ENCODE measurements at regions not wholly inside any gene's neighbourhood (a gene's known extent, or its start where the extent isn't known, plus 50 kb on each side); places are given as distances from the start of the nearest gene placed in this dataset.

DNA sequence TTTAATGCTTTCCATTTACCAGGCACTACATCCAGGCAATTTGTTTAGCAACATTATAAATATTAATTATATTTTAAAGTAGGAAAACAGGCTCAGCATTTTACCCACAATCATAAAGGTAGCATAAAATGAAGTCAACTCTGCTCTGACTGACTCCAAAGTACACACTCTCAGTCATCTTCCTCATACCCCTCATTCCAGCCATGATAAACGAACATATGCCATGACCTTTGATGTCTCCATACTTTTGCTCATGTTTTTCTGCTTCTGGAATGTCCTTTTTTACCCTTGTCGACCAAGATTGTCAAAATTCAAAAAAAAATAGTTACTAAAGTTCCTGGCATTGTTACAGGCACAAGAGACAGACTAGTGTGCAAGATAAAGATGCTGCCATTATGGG is 77.7 kb upstream of the SOX6 start:
- no peak for DNase-seq (ENCODE audit: extremely low read depth, insufficient read length)
- TF ChIP-seq, protein P1, sequence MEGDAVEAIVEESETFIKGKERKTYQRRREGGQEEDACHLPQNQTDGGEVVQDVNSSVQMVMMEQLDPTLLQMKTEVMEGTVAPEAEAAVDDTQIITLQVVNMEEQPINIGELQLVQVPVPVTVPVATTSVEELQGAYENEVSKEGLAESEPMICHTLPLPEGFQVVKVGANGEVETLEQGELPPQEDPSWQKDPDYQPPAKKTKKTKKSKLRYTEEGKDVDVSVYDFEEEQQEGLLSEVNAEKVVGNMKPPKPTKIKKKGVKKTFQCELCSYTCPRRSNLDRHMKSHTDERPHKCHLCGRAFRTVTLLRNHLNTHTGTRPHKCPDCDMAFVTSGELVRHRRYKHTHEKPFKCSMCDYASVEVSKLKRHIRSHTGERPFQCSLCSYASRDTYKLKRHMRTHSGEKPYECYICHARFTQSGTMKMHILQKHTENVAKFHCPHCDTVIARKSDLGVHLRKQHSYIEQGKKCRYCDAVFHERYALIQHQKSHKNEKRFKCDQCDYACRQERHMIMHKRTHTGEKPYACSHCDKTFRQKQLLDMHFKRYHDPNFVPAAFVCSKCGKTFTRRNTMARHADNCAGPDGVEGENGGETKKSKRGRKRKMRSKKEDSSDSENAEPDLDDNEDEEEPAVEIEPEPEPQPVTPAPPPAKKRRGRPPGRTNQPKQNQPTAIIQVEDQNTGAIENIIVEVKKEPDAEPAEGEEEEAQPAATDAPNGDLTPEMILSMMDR (IDR thresholded peaks at IDR 0.05; ENCODE audit: insufficient read depth, low read length, poor library complexity, severe bottlenecking), result no peak
- no peaks in the 10 kb centered on the region for H3K27me3 ChIP-seq (replicated peaks; ENCODE audit: control insufficient read depth, insufficient read depth, low read length)
- no peak overlapping the region for H3K4me3 ChIP-seq (replicated peaks; ENCODE audit: low read depth, low read length)
- no peaks in the 10 kb centered on the region for H3K36me3 ChIP-seq (ENCODE audit: control insufficient read depth, insufficient read depth, low read length)

DNA sequence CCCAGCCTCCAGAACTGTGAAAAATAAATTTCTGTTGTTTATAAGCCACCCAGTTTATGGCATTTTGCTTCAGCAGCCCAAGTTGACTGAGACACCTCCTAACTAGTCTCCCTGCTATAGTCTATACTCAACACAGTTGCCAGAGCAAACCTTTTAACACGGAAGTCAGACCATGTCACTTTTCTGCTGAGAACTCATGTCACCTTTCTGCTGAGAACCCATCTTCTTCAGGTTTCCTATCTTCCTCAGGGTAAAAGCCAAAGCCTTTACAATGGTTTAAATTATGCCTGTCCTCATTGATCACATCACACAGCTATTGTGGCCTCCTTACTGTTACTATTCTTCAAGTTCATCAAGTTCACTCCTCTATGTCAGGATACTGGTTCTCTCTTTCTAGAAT is 74.3 kb upstream of the SOX6 start:
- Histone ChIP-seq H3K27me3 (replicated peaks; ENCODE audit: control insufficient read depth, insufficient read depth, low read length) (no peaks in the 10 kb centered on the region), H3K4me3 (replicated peaks; ENCODE audit: low read depth, low read length) (no peak overlapping the region), H3K36me3 (ENCODE audit: control insufficient read depth, insufficient read depth, low read length) (no peaks in the 10 kb centered on the region)
- DNase-seq (ENCODE audit: extremely low read depth, insufficient read length), result no peak
- TF ChIP-seq, protein P1 (IDR thresholded peaks at IDR 0.05; ENCODE audit: insufficient read depth, low read length, poor library complexity, severe bottlenecking), result no peak

DNA sequence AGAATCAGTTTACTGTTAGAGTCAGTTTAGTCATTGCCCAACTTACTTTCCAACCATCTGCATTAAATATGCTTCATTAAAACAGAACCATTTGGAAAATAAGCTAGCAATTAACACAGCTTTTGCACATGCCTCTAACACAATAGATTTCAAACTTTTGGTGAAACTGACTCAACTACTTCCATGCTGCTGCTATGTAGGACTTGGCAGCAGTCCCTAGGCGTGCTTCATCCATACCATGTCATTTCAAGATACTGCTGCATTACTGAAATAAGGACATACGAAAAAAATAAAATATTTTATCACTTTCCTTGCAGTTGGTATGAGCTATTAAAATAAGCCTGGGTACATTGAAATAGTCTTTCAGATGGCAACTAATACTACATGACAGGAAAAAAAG is 65.5 kb upstream of the SOX6 start:
- TF ChIP-seq, protein P1 (IDR thresholded peaks at IDR 0.05; ENCODE audit: insufficient read depth, low read length, poor library complexity, severe bottlenecking), result no peak
- no peak for DNase-seq (ENCODE audit: extremely low read depth, insufficient read length)

DNA sequence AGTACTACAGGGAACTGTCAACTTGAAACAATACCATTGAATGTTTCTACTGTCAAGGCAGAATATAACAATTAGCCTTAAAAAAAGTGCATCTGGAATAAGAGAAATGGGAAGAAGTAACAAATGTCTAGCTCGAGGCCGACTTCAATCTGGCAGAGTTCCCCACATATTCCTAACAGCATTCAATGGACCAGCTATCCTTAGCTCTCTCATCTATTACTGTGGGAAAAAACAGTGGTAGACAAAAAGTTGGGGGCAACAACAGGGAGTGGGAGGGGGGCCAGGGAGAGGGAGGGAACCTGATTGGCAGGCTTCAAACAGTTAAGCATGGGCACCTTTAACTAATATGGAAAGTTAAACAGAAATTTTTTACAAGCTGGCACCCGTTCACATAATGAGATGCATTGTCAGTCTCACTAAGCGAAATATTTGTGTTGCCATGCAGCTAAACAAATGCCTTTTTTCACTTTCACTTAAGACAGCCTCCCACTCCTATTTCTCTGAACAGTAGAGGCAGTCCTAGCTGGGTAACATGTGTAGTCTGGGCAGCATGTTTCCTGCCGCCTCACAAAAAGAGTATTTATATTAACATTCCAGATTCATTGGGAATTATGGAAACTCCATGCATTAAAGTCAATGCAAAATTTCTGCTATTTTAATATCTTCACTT is 62.2 kb upstream of the SOX6 start:
- no peaks in the 10 kb centered on the region for H3K36me3 ChIP-seq (ENCODE audit: control insufficient read depth, insufficient read depth, low read length)
- TF ChIP-seq, protein P1 (IDR thresholded peaks at IDR 0.05; ENCODE audit: insufficient read depth, low read length, poor library complexity, severe bottlenecking), result no peak
- no peak overlapping the region for H3K4me3 ChIP-seq (replicated peaks; ENCODE audit: low read depth, low read length)
- DNase-seq (ENCODE audit: extremely low read depth, insufficient read length), result no peak
- H3K27me3 ChIP-seq (replicated peaks; ENCODE audit: control insufficient read depth, insufficient read depth, low read length), result no peaks in the 10 kb centered on the region

More for the DNA sequence above, 65.5 kb upstream of the SOX6 start:
- no peaks in the 10 kb centered on the region for H3K27me3 ChIP-seq (replicated peaks; ENCODE audit: control insufficient read depth, insufficient read depth, low read length)
- H3K36me3 ChIP-seq (ENCODE audit: control insufficient read depth, insufficient read depth, low read length), result no peaks in the 10 kb centered on the region
- H3K4me3 ChIP-seq (replicated peaks; ENCODE audit: low read depth, low read length), result no peak overlapping the region

DNA sequence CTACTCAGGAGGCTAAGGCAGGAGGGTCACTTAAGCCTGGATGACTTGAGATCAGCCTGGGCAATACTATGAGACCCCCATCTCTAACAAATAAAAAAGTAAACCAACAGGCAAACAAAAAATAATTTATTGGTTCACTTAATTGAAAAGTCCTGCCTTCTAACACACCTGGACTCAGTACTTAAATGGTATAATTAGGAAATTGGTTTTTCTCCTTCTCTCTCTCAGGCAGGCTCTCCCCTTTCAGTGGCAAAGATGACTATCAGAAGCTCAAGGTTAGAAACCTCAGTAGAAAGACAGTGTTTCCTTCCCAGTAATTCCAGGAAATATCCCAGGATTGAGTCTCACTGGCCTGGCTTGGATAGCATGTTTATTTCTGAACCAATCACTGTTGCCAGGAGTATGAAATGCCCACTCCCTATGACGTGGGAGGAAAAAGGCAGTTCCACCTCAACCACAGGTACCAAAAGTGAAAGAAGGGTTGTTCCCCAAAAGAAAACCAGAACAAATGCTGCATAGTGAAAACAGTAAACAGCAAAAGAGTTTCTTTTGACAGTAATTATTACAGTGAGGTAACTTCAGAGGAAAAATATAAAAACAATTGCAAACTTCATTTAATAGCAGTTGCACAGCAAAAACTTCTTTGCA is 56.3 kb upstream of the SOX6 start:
- no peaks in the 10 kb centered on the region for H3K36me3 ChIP-seq (ENCODE audit: control insufficient read depth, insufficient read depth, low read length)
- TF ChIP-seq, protein P1 (IDR thresholded peaks at IDR 0.05; ENCODE audit: insufficient read depth, low read length, poor library complexity, severe bottlenecking), result no peak
- no peaks in the 10 kb centered on the region for H3K27me3 ChIP-seq (replicated peaks; ENCODE audit: control insufficient read depth, insufficient read depth, low read length)
- no peak overlapping the region for H3K4me3 ChIP-seq (replicated peaks; ENCODE audit: low read depth, low read length)
- DNase-seq (ENCODE audit: extremely low read depth, insufficient read length), result peak; percentile 18

All from GM06990 (cell line).